ENCODE measurements at regions not wholly inside any gene's neighbourhood (a gene's known extent, or its start where the extent isn't known, plus 50 kb on each side); places are given as distances from the start of the nearest gene placed in this dataset.

DNA sequence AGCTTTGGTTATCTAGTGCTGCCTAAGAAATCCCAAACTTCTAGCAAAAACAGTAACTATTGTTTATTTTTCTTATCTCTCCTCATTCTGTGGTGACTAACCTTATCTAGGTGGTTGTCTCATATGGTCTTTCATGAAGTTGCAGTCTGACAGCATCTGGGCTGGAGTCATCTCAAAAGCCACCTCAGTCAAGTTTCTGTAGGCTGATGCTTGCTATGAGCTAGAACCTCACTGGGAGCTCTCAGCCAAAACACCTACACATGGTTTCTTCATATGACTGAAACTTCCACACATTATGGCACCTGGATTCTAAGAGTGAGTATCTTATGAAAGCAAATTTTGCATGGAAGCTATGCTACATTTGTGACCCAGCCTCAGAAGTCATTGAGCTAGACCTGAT is 596.4 kb upstream of the VRK2 start:
- Histone ChIP-seq H3K27me3 (ENCODE audit: insufficient read depth in 3 of 3, low read length in 2 of 3) (no peaks in the 10 kb centered on the region), H3K27ac (no peak overlapping the region), H3K36me3 (ENCODE audit: insufficient read depth in 1 of 2, low read depth in 1 of 2) (no peaks in the 10 kb centered on the region), H3K4me1 (no peaks in the 10 kb centered on the region), H3K4me3 (no peak overlapping the region), H3K9me3 (no peaks in the 10 kb centered on the region)
- TF ChIP-seq CTCF (IDR thresholded peaks at IDR 0.05): no peak
- ATAC-seq: no peak
- intact Hi-C loops (cut with DNase I): no loop called here
- no peak for DNase-seq

- Histone ChIP-seq H3K4me3 (no peak overlapping the region), H3K36me3 (ENCODE audit: insufficient read depth in 1 of 2, low read depth in 1 of 2) (no peaks in the 10 kb centered on the region), H3K4me1 (no peaks in the 10 kb centered on the region), H3K9me3 (no peaks in the 10 kb centered on the region), H3K27me3 (ENCODE audit: insufficient read depth in 3 of 3, low read length in 2 of 3) (no peaks in the 10 kb centered on the region), H3K27ac (no peak overlapping the region)
- intact Hi-C loops (cut with DNase I): no loop called here
- ATAC-seq (no peak), DNase-seq (no peak)
- 76 to 85% (median 82%) methylated on average over 4 of the region's 4 CpGs for WGBS, 3 donors
- TF ChIP-seq CTCF (IDR thresholded peaks at IDR 0.05): no peak
Measured at GRCh38 chr2:57452634-57453033, 594.0 kb upstream of the VRK2 start.

- whole genome bisulfite sequencing, 3 donors: 83 to 91% (median 89%) methylated on average over 1 of the region's 1 CpG
- Histone ChIP-seq H3K27me3 (ENCODE audit: insufficient read depth in 3 of 3, low read length in 2 of 3) (no peaks in the 10 kb centered on the region), H3K9me3 (no peaks in the 10 kb centered on the region), H3K27ac (no peak overlapping the region), H3K4me1 (no peaks in the 10 kb centered on the region), H3K36me3 (ENCODE audit: insufficient read depth in 1 of 2, low read depth in 1 of 2) (no peaks in the 10 kb centered on the region), H3K4me3 (no peak overlapping the region)
- TF ChIP-seq CTCF (IDR thresholded peaks at IDR 0.05): no peak
- no peak for ATAC-seq
- no peak for DNase-seq
- intact Hi-C loops (cut with DNase I): no loop called here
Measured at GRCh38 chr2:57453945-57454344, 592.7 kb upstream of the VRK2 start.

GRCh38 chr2:57460396-57461276 is 586.0 kb upstream of the VRK2 start:
- no peak for TF ChIP-seq CTCF (IDR thresholded peaks at IDR 0.05)
- H3K4me1 ChIP-seq: no peaks in the 10 kb centered on the region
- intact Hi-C loops (cut with DNase I): no loop called here
- no peak for DNase-seq
- no peak for ATAC-seq
- H3K27me3 ChIP-seq (ENCODE audit: insufficient read depth in 3 of 3, low read length in 2 of 3): no peaks in the 10 kb centered on the region
- H3K9me3 ChIP-seq: no peaks in the 10 kb centered on the region
- no peak overlapping the region for H3K27ac ChIP-seq
- 40 to 49% (median 41%) methylated on average over 2 of the region's 2 CpGs for WGBS, 3 donors
- H3K4me3 ChIP-seq: no peak overlapping the region
- H3K36me3 ChIP-seq (ENCODE audit: insufficient read depth in 1 of 2, low read depth in 1 of 2): no peaks in the 10 kb centered on the region

DNA sequence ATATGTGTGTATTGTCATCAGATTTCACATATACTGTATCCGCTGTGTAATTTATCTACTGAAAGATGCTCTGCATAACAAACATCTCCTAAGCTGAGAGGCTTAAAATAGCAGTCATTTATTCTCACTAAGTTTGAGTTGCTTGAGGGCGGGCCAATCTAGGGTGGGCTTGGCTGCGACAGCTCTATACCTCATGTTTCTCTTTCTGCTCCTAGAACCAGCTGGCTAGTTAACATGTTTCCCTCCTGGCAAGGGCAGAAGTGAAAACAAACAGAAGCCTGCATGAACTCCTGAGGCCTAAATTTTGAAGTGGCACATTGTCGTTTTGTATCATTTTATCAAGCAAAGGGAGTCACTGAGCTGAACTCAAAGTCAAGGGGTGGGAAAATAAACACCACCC is 585.0 kb upstream of the VRK2 start:
- H3K4me3 ChIP-seq: no peak overlapping the region
- intact Hi-C loops (cut with DNase I): no loop called here
- no peaks in the 10 kb centered on the region for H3K27me3 ChIP-seq (ENCODE audit: insufficient read depth in 3 of 3, low read length in 2 of 3)
- no peaks in the 10 kb centered on the region for H3K4me1 ChIP-seq
- no peaks in the 10 kb centered on the region for H3K36me3 ChIP-seq (ENCODE audit: insufficient read depth in 1 of 2, low read depth in 1 of 2)
- DNase-seq: no peak
- no peak for TF ChIP-seq CTCF (IDR thresholded peaks at IDR 0.05)
- WGBS, 3 donors: 41 to 48% (median 44%) methylated on average over 4 of the region's 4 CpGs
- no peak for ATAC-seq
- no peaks in the 10 kb centered on the region for H3K9me3 ChIP-seq
- H3K27ac ChIP-seq: no peak overlapping the region
